SU-DHL-6 (cell line): ENCODE measurements at regions not wholly inside any gene's neighbourhood (a gene's known extent, or its start where the extent isn't known, plus 50 kb on each side); places are given as distances from the start of the nearest gene placed in this dataset.

Experiments
- H2AFZ ChIP-seq: fragments of 200-600 bp; sonication (generic); 2 replicates; pipeline ENCODE4 v1.6.1; 2014; ENCODE audit warnings: low read depth, mild to moderate bottlenecking, moderate library complexity, mixed read lengths, antibody characterized with exemption, low read length; ENCODE audit not compliant: severe bottlenecking
- H3F3A ChIP-seq: fragments of 200-600 bp; shearing (Covaris generic); 2 replicates; pipeline ENCODE4 v1.6.0; 2016; ENCODE audit warnings: antibody characterized with exemption, mild to moderate bottlenecking; ENCODE audit not compliant: insufficient read depth
- H3K27ac ChIP-seq: fragments of 200-600 bp; sonication (generic); 2 replicates; pipeline ENCODE4 v1.5.1; 2016; ENCODE audit warnings: low read depth, mild to moderate bottlenecking, low read length, moderate library complexity, mixed read lengths
- H3K27me3 ChIP-seq: fragments of 200-600 bp; sonication (generic), shearing (Covaris generic); 2 replicates; pipeline ENCODE4 v1.6.0; 2014; ENCODE audit warnings: mild to moderate bottlenecking, low read length
- H3K36me3 ChIP-seq: fragments of 200-600 bp; sonication (generic); 2 replicates; pipeline ENCODE4 v1.6.1; 2014; ENCODE audit warnings: mild to moderate bottlenecking, low read length, mixed read lengths
- H3K4me2 ChIP-seq: fragments of 300-600, 200-600 bp; shearing (Covaris generic), sonication (generic); 2 replicates; pipeline ENCODE4 v1.6.0; 2014; ENCODE audit warnings: low read length, low read depth, mild to moderate bottlenecking; ENCODE audit not compliant: poor library complexity, severe bottlenecking
- H3K4me3 ChIP-seq: fragments of 200-600 bp; sonication (generic); 2 replicates; pipeline ENCODE4 v1.5.1; 2014; ENCODE audit warnings: antibody characterized with exemption, low read length, mild to moderate bottlenecking, mixed read lengths; ENCODE audit not compliant: insufficient read depth, poor library complexity, severe bottlenecking
- H3K79me2 ChIP-seq: fragments of 200-600 bp; sonication (generic); 2 replicates; pipeline ENCODE4 v1.6.1; 2014; ENCODE audit warnings: mild to moderate bottlenecking, low read length, moderate library complexity; ENCODE audit not compliant: insufficient read depth
- H3K9ac ChIP-seq: fragments of 200-600 bp; sonication (generic); 2 replicates; pipeline ENCODE4 v1.7.0; 2014; ENCODE audit warnings: mild to moderate bottlenecking, low read length
- H3K9me2 ChIP-seq: fragments of 200-600 bp; sonication (generic); replicated peaks from 2 replicates; pipeline ENCODE4 v1.6.1; 2014; ENCODE audit warnings: low read length; ENCODE audit not compliant: insufficient read depth
- H3K9me3 ChIP-seq: fragments of 200-600 bp; sonication (generic); 2 replicates; pipeline ENCODE4 v1.6.1; 2014; ENCODE audit warnings: low read length, mixed read lengths; ENCODE audit not compliant: insufficient read depth
- H4K20me1 ChIP-seq: fragments of 200-600 bp; sonication (generic); 2 replicates; pipeline ENCODE4 v1.6.1; 2014; ENCODE audit warnings: low read depth, mild to moderate bottlenecking, antibody characterized with exemption, low read length, moderate library complexity, mixed read lengths
- EZH2phosphoT487 ChIP-seq: fragments of 200-600 bp; sonication (generic), shearing (Covaris generic); conservative IDR thresholded peaks from 2 replicates; pipeline ENCODE4 v1.6.1; 2018; ENCODE audit warnings: mild to moderate bottlenecking, antibody characterized with exemption, low read length, moderate library complexity, mixed read lengths
- TF ChIP-seq, protein P1 (sequence below): fragments of 200-600 bp; sonication (generic); IDR thresholded peaks from one replicate; pipeline ENCODE4 v1.5.1; 2017; ENCODE audit warnings: antibody characterized with exemption, mild to moderate bottlenecking, low read length, moderate library complexity; ENCODE audit not compliant: insufficient read depth, poor library complexity, severe bottlenecking

DNA sequence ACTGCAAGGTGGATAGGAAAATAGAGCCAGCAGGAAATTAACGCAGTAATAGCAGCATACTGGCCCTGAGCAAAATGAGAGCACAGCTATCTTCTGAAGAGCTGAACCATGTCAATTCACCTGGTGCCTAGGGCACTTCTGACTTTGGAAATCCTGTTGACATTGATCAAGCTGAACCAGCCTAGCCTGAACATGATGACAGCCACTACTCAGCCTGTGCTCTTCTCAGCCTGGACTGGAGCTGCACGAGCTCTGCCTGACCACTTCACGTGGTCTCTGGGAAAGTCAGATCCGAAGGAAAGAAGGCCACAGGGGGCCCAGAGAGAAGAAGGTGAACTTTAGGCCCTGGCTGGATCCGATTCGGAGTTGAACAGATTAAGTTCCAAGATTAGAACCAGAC, 421.9 kb downstream of the LPIN1 start:
- no peak for TF ChIP-seq EZH2phosphoT487
- TF ChIP-seq, protein P1, sequence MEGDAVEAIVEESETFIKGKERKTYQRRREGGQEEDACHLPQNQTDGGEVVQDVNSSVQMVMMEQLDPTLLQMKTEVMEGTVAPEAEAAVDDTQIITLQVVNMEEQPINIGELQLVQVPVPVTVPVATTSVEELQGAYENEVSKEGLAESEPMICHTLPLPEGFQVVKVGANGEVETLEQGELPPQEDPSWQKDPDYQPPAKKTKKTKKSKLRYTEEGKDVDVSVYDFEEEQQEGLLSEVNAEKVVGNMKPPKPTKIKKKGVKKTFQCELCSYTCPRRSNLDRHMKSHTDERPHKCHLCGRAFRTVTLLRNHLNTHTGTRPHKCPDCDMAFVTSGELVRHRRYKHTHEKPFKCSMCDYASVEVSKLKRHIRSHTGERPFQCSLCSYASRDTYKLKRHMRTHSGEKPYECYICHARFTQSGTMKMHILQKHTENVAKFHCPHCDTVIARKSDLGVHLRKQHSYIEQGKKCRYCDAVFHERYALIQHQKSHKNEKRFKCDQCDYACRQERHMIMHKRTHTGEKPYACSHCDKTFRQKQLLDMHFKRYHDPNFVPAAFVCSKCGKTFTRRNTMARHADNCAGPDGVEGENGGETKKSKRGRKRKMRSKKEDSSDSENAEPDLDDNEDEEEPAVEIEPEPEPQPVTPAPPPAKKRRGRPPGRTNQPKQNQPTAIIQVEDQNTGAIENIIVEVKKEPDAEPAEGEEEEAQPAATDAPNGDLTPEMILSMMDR: no peak
- Histone ChIP-seq H3K4me2 (no peak overlapping the region), H3K9ac (no peak overlapping the region), H3K79me2 (no peaks in the 10 kb centered on the region), H3K4me3 (no peak overlapping the region), H3K9me2 (no peaks in the 10 kb centered on the region), H3K27me3 (no peaks in the 10 kb centered on the region), H3K27ac (no peak overlapping the region), H3K36me3 (no peaks in the 10 kb centered on the region), H3K9me3 (no peaks in the 10 kb centered on the region), H3F3A (no peaks in the 10 kb centered on the region), H4K20me1 (no peaks in the 10 kb centered on the region), H2AFZ (no peak overlapping the region)

GRCh38 chr2:12168791-12169388, 422.5 kb downstream of the LPIN1 start:
- TF ChIP-seq, protein P1: no peak
- TF ChIP-seq EZH2phosphoT487: no peak

DNA sequence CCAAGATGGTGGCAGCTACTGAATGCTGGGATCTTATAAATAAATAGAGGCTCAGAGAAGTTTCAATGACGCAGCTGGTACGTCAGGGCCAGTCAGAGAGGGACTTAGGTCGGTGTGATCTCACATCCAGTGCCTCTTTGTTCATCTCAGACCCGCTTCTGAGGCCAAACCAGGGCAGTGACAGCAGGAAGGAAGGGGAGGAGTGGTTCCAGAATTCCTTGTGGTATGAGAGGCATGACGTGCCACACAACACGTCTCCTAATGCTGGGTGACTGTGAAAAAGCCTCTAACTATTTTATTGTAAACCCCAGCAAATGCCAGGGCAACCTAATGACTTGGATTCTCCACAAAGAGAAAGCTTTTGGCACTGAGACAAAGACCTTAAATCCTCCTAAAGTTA, 423.3 kb downstream of the LPIN1 start:
- H3F3A ChIP-seq: no peaks in the 10 kb centered on the region
- H4K20me1 ChIP-seq: no peaks in the 10 kb centered on the region
- no peak for TF ChIP-seq EZH2phosphoT487
- TF ChIP-seq, protein P1: no peak
- H3K27ac ChIP-seq: no peak overlapping the region
- H3K4me3 ChIP-seq: no peak overlapping the region
- no peaks in the 10 kb centered on the region for H3K9me2 ChIP-seq
- H3K9me3 ChIP-seq: no peaks in the 10 kb centered on the region
- H3K4me2 ChIP-seq: no peak overlapping the region
- no peaks in the 10 kb centered on the region for H3K79me2 ChIP-seq
- H3K9ac ChIP-seq: no peak overlapping the region
- no peak overlapping the region for H2AFZ ChIP-seq
- H3K36me3 ChIP-seq: no peaks in the 10 kb centered on the region
- no peaks in the 10 kb centered on the region for H3K27me3 ChIP-seq

More at GRCh38 chr2:12168791-12169388, 422.5 kb downstream of the LPIN1 start:
- Histone ChIP-seq H3K27me3 (no peaks in the 10 kb centered on the region), H3K9me3 (no peaks in the 10 kb centered on the region), H3K4me3 (no peak overlapping the region), H3F3A (no peaks in the 10 kb centered on the region), H3K4me2 (no peak overlapping the region), H3K36me3 (no peaks in the 10 kb centered on the region), H2AFZ (no peak overlapping the region), H3K79me2 (no peaks in the 10 kb centered on the region), H4K20me1 (no peaks in the 10 kb centered on the region), H3K9ac (no peak overlapping the region), H3K27ac (no peak overlapping the region), H3K9me2 (no peaks in the 10 kb centered on the region)
